H9 (cell line): ENCODE measurements at regions not wholly inside any gene's neighbourhood (a gene's known extent, or its start where the extent isn't known, plus 50 kb on each side); places are given as distances from the start of the nearest gene placed in this dataset.

ENCODE experiments used
- DNase-seq: peaks from one replicate; pipeline ENCODE4 v3.0.0-alpha.2; 2017
- H2AFZ ChIP-seq: one replicate; pipeline ENCODE4 v1.6.1; 2013; ENCODE audit warnings: mild to moderate bottlenecking, low read length, control low read depth, moderate library complexity
- H2AK5ac ChIP-seq: 2 replicates; pipeline ENCODE4 v1.6.1; 2013; ENCODE audit warnings: low read length, control low read depth, mixed read lengths; ENCODE audit not compliant: insufficient read length
- H2BK120ac ChIP-seq: one replicate; pipeline ENCODE4 v1.6.1; 2013; ENCODE audit warnings: low read depth, mild to moderate bottlenecking, low read length, control low read depth, inconsistent platforms; ENCODE audit not compliant: poor library complexity, severe bottlenecking
- H2BK12ac ChIP-seq: 2 replicates; pipeline ENCODE4 v1.6.1; 2013; ENCODE audit warnings: low read length, control low read depth, mixed read lengths, low read depth; ENCODE audit not compliant: insufficient read length
- H2BK15ac ChIP-seq: 2 replicates; pipeline ENCODE4 v1.6.1; 2013; ENCODE audit warnings: low read depth, low read length, control low read depth
- H2BK20ac ChIP-seq: one replicate; pipeline ENCODE4 v1.6.1; 2013; ENCODE audit warnings: low read depth, mild to moderate bottlenecking, low read length, control low read depth, inconsistent platforms; ENCODE audit not compliant: poor library complexity, severe bottlenecking
- H2BK5ac ChIP-seq: 2 replicates; pipeline ENCODE4 v1.6.1; 2013; ENCODE audit warnings: low read length, control low read depth, mixed read lengths; ENCODE audit not compliant: insufficient read length
- H3K14ac ChIP-seq: 2 replicates; pipeline ENCODE4 v1.6.1; 2013; ENCODE audit warnings: low read length, control low read depth; ENCODE audit not compliant: insufficient read depth
- H3K18ac ChIP-seq: 2 replicates; pipeline ENCODE4 v1.6.1; 2013; ENCODE audit warnings: low read depth, mild to moderate bottlenecking, mixed read lengths, low read length, control low read depth; ENCODE audit not compliant: insufficient read length
- H3K23ac ChIP-seq: 2 replicates; pipeline ENCODE4 v1.6.1; 2013; ENCODE audit warnings: low read length, control low read depth, mixed read lengths, low read depth; ENCODE audit not compliant: insufficient read length
- H3K23me2 ChIP-seq: 2 replicates; pipeline ENCODE4 v1.6.1; 2013; ENCODE audit warnings: low read depth, mild to moderate bottlenecking, mixed read lengths, low read length, control low read depth; ENCODE audit not compliant: insufficient read length, poor library complexity, severe bottlenecking
- H3K27ac ChIP-seq: 2 replicates; pipeline ENCODE4 v1.5.1; 2013; ENCODE audit warnings: low read length, control low read depth, mixed read lengths, low read depth; ENCODE audit not compliant: insufficient read length
- H3K27me3 ChIP-seq: 2 replicates; pipeline ENCODE4 v1.6.1; 2013; ENCODE audit warnings: low read length, control low read depth, inconsistent platforms; ENCODE audit not compliant: insufficient read depth
- H3K4ac ChIP-seq: 2 replicates; pipeline ENCODE4 v1.6.1; 2013; ENCODE audit warnings: low read depth, mild to moderate bottlenecking, control low read depth, inconsistent platforms, low read length, moderate library complexity
- H3K4me1 ChIP-seq: 2 replicates; pipeline ENCODE4 v1.6.1; 2013; ENCODE audit warnings: low read length, control low read depth, inconsistent platforms; ENCODE audit not compliant: insufficient read depth
- H3K4me2 ChIP-seq: 2 replicates; pipeline ENCODE4 v1.6.1; 2013; ENCODE audit warnings: low read length, control low read depth, mixed read lengths; ENCODE audit not compliant: insufficient read length, insufficient read depth
- H3K56ac ChIP-seq: 2 replicates; pipeline ENCODE4 v1.6.1; 2013; ENCODE audit warnings: low read depth, mild to moderate bottlenecking, mixed read lengths, low read length, control low read depth; ENCODE audit not compliant: insufficient read length
- H3K79me1 ChIP-seq: 2 replicates; pipeline ENCODE4 v1.6.1; 2013; ENCODE audit warnings: low read depth, mild to moderate bottlenecking, moderate library complexity, low read length, control low read depth, inconsistent platforms; ENCODE audit not compliant: insufficient read depth, poor library complexity, severe bottlenecking
- H3K79me2 ChIP-seq: 2 replicates; pipeline ENCODE4 v1.6.1; 2013; ENCODE audit warnings: low read length, control low read depth, inconsistent platforms; ENCODE audit not compliant: insufficient read depth
- H3K9ac ChIP-seq: 2 replicates; pipeline ENCODE4 v1.6.1; 2013; ENCODE audit warnings: low read length, control low read depth, mixed read lengths; ENCODE audit not compliant: insufficient read length; ENCODE audit errors: extremely low read depth
- H3K9me3 ChIP-seq: one replicate; pipeline ENCODE4 v1.6.1; 2013; ENCODE audit warnings: low read depth, low read length, inconsistent platforms; ENCODE audit not compliant: control insufficient read depth
- H3T11ph ChIP-seq: one replicate; pipeline ENCODE4 v1.6.1; 2013; ENCODE audit warnings: mild to moderate bottlenecking, low read length, control low read depth, inconsistent platforms
- H4K20me1 ChIP-seq: one replicate; pipeline ENCODE4 v1.6.1; 2013; ENCODE audit not compliant: control insufficient read depth, insufficient read length, insufficient read depth
- H4K5ac ChIP-seq: 2 replicates; pipeline ENCODE4 v1.6.1; 2013; ENCODE audit warnings: low read depth, mild to moderate bottlenecking, mixed read lengths, low read length, control low read depth; ENCODE audit not compliant: insufficient read length
- H4K8ac ChIP-seq: replicated peaks from 2 replicates; pipeline ENCODE4 v1.6.1; 2013; ENCODE audit warnings: low read length, control low read depth, mixed read lengths, low read depth; ENCODE audit not compliant: insufficient read length
- H4K91ac ChIP-seq: 2 replicates; pipeline ENCODE4 v1.6.1; 2013; ENCODE audit warnings: low read depth, mild to moderate bottlenecking, moderate library complexity, mixed read lengths, low read length, control low read depth; ENCODE audit not compliant: insufficient read length
- H3K27ac Mint-ChIP-seq, 3 experiments: 2 replicates in 2 of 3; 3 replicates in 1 of 3; pipeline ENCODE4 v1.8.0; 2020 to 2021; ENCODE audit warnings: mixed read lengths in 3 of 3, mild to moderate bottlenecking in 1 of 3, moderate library complexity in 1 of 3
- H3K27me3 Mint-ChIP-seq: 2 replicates; pipeline ENCODE4 v1.8.0; 2021; ENCODE audit warnings: low read depth, mild to moderate bottlenecking, moderate library complexity, mixed read lengths
- H3K36me3 Mint-ChIP-seq, 3 experiments: 2 replicates in 2 of 3; 3 replicates in 1 of 3; pipeline ENCODE4 v1.8.0; 2020 to 2021; ENCODE audit warnings: low read depth in 3 of 3, mixed read lengths in 3 of 3; ENCODE audit not compliant: insufficient read depth in 1 of 3
- H3K4me1 Mint-ChIP-seq, 2 experiments: 2 replicates each; pipeline ENCODE4 v1.8.0; 2020; ENCODE audit warnings: mixed read lengths in 2 of 2
- H3K4me3 Mint-ChIP-seq, 2 experiments: 2 replicates in 1 of 2; 3 replicates in 1 of 2; pipeline ENCODE4 v1.8.0; 2020 to 2021; ENCODE audit warnings: mild to moderate bottlenecking in 2 of 2, mixed read lengths in 2 of 2, moderate library complexity in 1 of 2
- H3K9me3 Mint-ChIP-seq, 2 experiments: 2 replicates in 1 of 2; 3 replicates in 1 of 2; pipeline ENCODE4 v1.8.0; 2020; ENCODE audit warnings: mild to moderate bottlenecking in 2 of 2, mixed read lengths in 2 of 2, moderate library complexity in 1 of 2
- CTCF ChIP-seq: fragments of 200-600 bp; sonication (generic); conservative IDR thresholded peaks from 3 replicates; pipeline ENCODE4 v1.8.0; 2021; ENCODE audit warnings: antibody characterized with exemption, mild to moderate bottlenecking
- WGBS: extraction: QIAGEN DNeasy Blood & Tissue Kit; methylation state at CpG from one replicate; pipeline ENCODE4 v1.1.7; 2013; ENCODE audit warnings: missing lambda C conversion rate, low lambda C conversion rate, mixed read lengths; ENCODE audit not compliant: insufficient read length; ENCODE audit errors: extremely low coverage; 5-methylcytosine and 5-hydroxymethylcytosine counted together

- Histone ChIP-seq H3K4me1 (peaks cover 5% of the 10 kb centered on the region; the same call in 1 of the 2 replicates), H3K4ac (no peak overlapping the region), H3K23me2 (no peaks in the 10 kb centered on the region), H4K5ac (no peak overlapping the region), H3K56ac (no peak overlapping the region), H2BK15ac (no peak overlapping the region), H3K9me3 (no peaks in the 10 kb centered on the region), H3K79me2 (no peaks in the 10 kb centered on the region), H3K4me2 (no peak overlapping the region), H4K20me1 (no peaks in the 10 kb centered on the region), H2BK12ac (no peak overlapping the region), H3K9ac (no peak overlapping the region), H3T11ph (no peak overlapping the region), H2BK5ac (no peak overlapping the region), H3K27me3 (no peaks in the 10 kb centered on the region), H2AFZ (no peak overlapping the region), H4K91ac (no peak overlapping the region), H3K79me1 (no peaks in the 10 kb centered on the region), H3K14ac (no peak overlapping the region), H3K27ac (no peak overlapping the region), H4K8ac (no peak overlapping the region), H3K23ac (no peak overlapping the region), H3K18ac (no peak overlapping the region), H2BK120ac (no peak overlapping the region), H2AK5ac (no peak overlapping the region), H2BK20ac (no peak overlapping the region)
- no peak overlapping the region for H3K4me3 Mint-ChIP-seq
- no peak for TF ChIP-seq CTCF
- H3K36me3 Mint-ChIP-seq, result no peaks in the 10 kb centered on the region
- no peaks in the 10 kb centered on the region for H3K9me3 Mint-ChIP-seq
- H3K27ac Mint-ChIP-seq, result no peak overlapping the region
- peaks cover 1% of the 10 kb centered on the region for H3K27me3 Mint-ChIP-seq
- WGBS, result no CpG with 5 or more reads among the region's 2 CpGs
- DNase-seq, result no peak
- H3K4me1 Mint-ChIP-seq, result peaks cover 9 to 20% of the 10 kb centered on the region in 2 experiments
Observed at GRCh38 chr3:65285956-65286355, 598.2 kb upstream of the ADAMTS9 start.
